Mesendoderm (in vitro differentiated cells): ENCODE measurements at regions not wholly inside any gene's neighbourhood (a gene's known extent, or its start where the extent isn't known, plus 50 kb on each side); places are given as distances from the start of the nearest gene placed in this dataset.

Experiments used
- DNase-seq: peaks from one replicate; pipeline ENCODE4 v3.0.0; 2013
- H2AK5ac ChIP-seq: 2 replicates; pipeline ENCODE4 v1.6.1; 2013; ENCODE audit warnings: low read length, inconsistent platforms
- H2BK120ac ChIP-seq: 2 replicates; pipeline ENCODE4 v1.6.1; 2013; ENCODE audit warnings: low read depth, mild to moderate bottlenecking, low read length, moderate library complexity, mixed read lengths
- H2BK15ac ChIP-seq: replicated peaks from 2 replicates; pipeline ENCODE4 v1.6.1; 2013; ENCODE audit warnings: low read depth, mild to moderate bottlenecking, moderate library complexity
- H2BK5ac ChIP-seq: 2 replicates; pipeline ENCODE4 v1.6.1; 2013; ENCODE audit warnings: low read length, inconsistent platforms
- H3K18ac ChIP-seq: 2 replicates; pipeline ENCODE4 v1.6.1; 2013; ENCODE audit warnings: mild to moderate bottlenecking, low read length, mixed read lengths
- H3K23ac ChIP-seq: one replicate; pipeline ENCODE4 v1.6.1; 2013; ENCODE audit warnings: low read length
- H3K27ac ChIP-seq: 2 replicates; pipeline ENCODE4 v1.5.1; 2013; ENCODE audit warnings: low read depth, mild to moderate bottlenecking, inconsistent platforms, low read length, moderate library complexity
- H3K27me3 ChIP-seq: 2 replicates; pipeline ENCODE4 v1.6.1; 2013; ENCODE audit warnings: low read length, control low read depth, mild to moderate bottlenecking, inconsistent platforms; ENCODE audit not compliant: insufficient read depth, poor library complexity
- H3K36me3 ChIP-seq: 2 replicates; pipeline ENCODE4 v1.6.1; 2013; ENCODE audit warnings: low read length, inconsistent platforms; ENCODE audit not compliant: control insufficient read depth, insufficient read depth
- H3K4ac ChIP-seq: one replicate; pipeline ENCODE4 v1.6.1; 2013; ENCODE audit warnings: low read depth, mild to moderate bottlenecking, low read length, moderate library complexity
- H3K4me1 ChIP-seq: 2 replicates; pipeline ENCODE4 v1.6.1; 2013; ENCODE audit warnings: low read depth, low read length, inconsistent platforms; ENCODE audit not compliant: control insufficient read depth
- H3K4me2 ChIP-seq: 2 replicates; pipeline ENCODE4 v1.6.1; 2013; ENCODE audit warnings: low read length
- H3K4me3 ChIP-seq: 2 replicates; pipeline ENCODE4 v1.5.1; 2013; ENCODE audit warnings: mild to moderate bottlenecking, low read length
- H3K56ac ChIP-seq: one replicate; pipeline ENCODE4 v1.6.1; 2013; ENCODE audit warnings: low read length
- H3K79me1 ChIP-seq: 2 replicates; pipeline ENCODE4 v1.6.1; 2013; ENCODE audit warnings: low read length, inconsistent platforms
- H3K79me2 ChIP-seq: 2 replicates; pipeline ENCODE4 v1.6.1; 2013; ENCODE audit warnings: mild to moderate bottlenecking, low read length; ENCODE audit not compliant: control insufficient read depth, insufficient read depth
- H3K9ac ChIP-seq: 2 replicates; pipeline ENCODE4 v1.6.1; 2013; ENCODE audit warnings: low read length, inconsistent platforms
- H4K5ac ChIP-seq: one replicate; pipeline ENCODE4 v1.6.1; 2013; ENCODE audit warnings: low read length
- H4K8ac ChIP-seq: one replicate; pipeline ENCODE4 v1.6.1; 2013; ENCODE audit warnings: low read depth, mild to moderate bottlenecking, control low read depth, low read length, moderate library complexity
- WGBS: extraction: QIAGEN DNeasy Blood & Tissue Kit; methylation state at CpG from one replicate; pipeline ENCODE4 v1.1.7; 2013; ENCODE audit warnings: low lambda C conversion rate, missing lambda C conversion rate; ENCODE audit not compliant: insufficient coverage; ENCODE audit errors: extremely low coverage; 5-methylcytosine and 5-hydroxymethylcytosine counted together

GRCh38 chr6:104251651-104252050 lies 608.1 kb downstream of the HACE1 start:
- no peak overlapping the region for H3K4ac ChIP-seq
- no peak overlapping the region for H4K5ac ChIP-seq
- no peaks in the 10 kb centered on the region for H3K79me2 ChIP-seq
- WGBS, result no CpG with 5 or more reads among the region's 2 CpGs
- no peak overlapping the region for H2BK120ac ChIP-seq
- H4K8ac ChIP-seq, result no peak overlapping the region
- H3K4me1 ChIP-seq, result no peaks in the 10 kb centered on the region
- no peak overlapping the region for H3K4me2 ChIP-seq
- H3K56ac ChIP-seq, result no peak overlapping the region
- no peak overlapping the region for H3K18ac ChIP-seq
- no peak for DNase-seq
- H2BK5ac ChIP-seq, result no peak overlapping the region
- H3K23ac ChIP-seq, result no peak overlapping the region
- no peak overlapping the region for H2AK5ac ChIP-seq
- no peak overlapping the region for H3K27ac ChIP-seq
- no peak overlapping the region for H2BK15ac ChIP-seq
- H3K36me3 ChIP-seq, result no peaks in the 10 kb centered on the region
- no peaks in the 10 kb centered on the region for H3K27me3 ChIP-seq
- H3K79me1 ChIP-seq, result no peaks in the 10 kb centered on the region
- H3K9ac ChIP-seq, result no peak overlapping the region
- H3K4me3 ChIP-seq, result no peak overlapping the region

GRCh38 chr6:104240865-104241264 lies 618.9 kb downstream of the HACE1 start:
- Histone ChIP-seq H3K4me2 (no peak overlapping the region), H3K27me3 (peaks cover 2% of the 10 kb centered on the region), H3K9ac (no peak overlapping the region), H4K8ac (no peak overlapping the region), H2AK5ac (no peak overlapping the region), H3K36me3 (no peaks in the 10 kb centered on the region), H2BK5ac (no peak overlapping the region), H3K4me1 (no peaks in the 10 kb centered on the region), H3K79me1 (no peaks in the 10 kb centered on the region), H4K5ac (no peak overlapping the region), H3K56ac (no peak overlapping the region), H3K27ac (no peak overlapping the region), H3K4ac (no peak overlapping the region), H3K18ac (no peak overlapping the region), H3K4me3 (no peak overlapping the region), H3K79me2 (no peaks in the 10 kb centered on the region), H2BK15ac (no peak overlapping the region), H3K23ac (no peak overlapping the region), H2BK120ac (no peak overlapping the region)
- no peak for DNase-seq
- WGBS, result no CpG with 5 or more reads among the region's 2 CpGs

- Histone ChIP-seq H2AK5ac (no peak overlapping the region), H3K36me3 (no peaks in the 10 kb centered on the region), H2BK15ac (no peak overlapping the region), H2BK120ac (no peak overlapping the region), H3K4me3 (no peak overlapping the region), H3K79me2 (no peaks in the 10 kb centered on the region), H3K4me1 (no peaks in the 10 kb centered on the region), H3K4me2 (no peak overlapping the region), H3K18ac (no peak overlapping the region), H3K27ac (no peak overlapping the region), H3K79me1 (no peaks in the 10 kb centered on the region), H3K23ac (no peak overlapping the region), H2BK5ac (no peak overlapping the region), H3K27me3 (peaks cover 2% of the 10 kb centered on the region), H4K8ac (no peak overlapping the region), H4K5ac (no peak overlapping the region), H3K9ac (no peak overlapping the region), H3K4ac (no peak overlapping the region), H3K56ac (no peak overlapping the region)
- peak; percentile 28 for DNase-seq
- WGBS, result no CpG with 5 or more reads among the region's 5 CpGs
Observed at GRCh38 chr6:104239971-104240370, 619.7 kb downstream of the HACE1 start.

- Histone ChIP-seq H2BK15ac (no peak overlapping the region), H3K79me2 (no peaks in the 10 kb centered on the region), H2BK120ac (no peak overlapping the region), H3K4ac (no peak overlapping the region), H3K9ac (no peak overlapping the region), H4K5ac (no peak overlapping the region), H3K4me3 (no peak overlapping the region), H3K18ac (no peak overlapping the region), H2AK5ac (no peak overlapping the region), H3K4me1 (no peaks in the 10 kb centered on the region), H2BK5ac (no peak overlapping the region), H3K79me1 (no peaks in the 10 kb centered on the region), H3K23ac (no peak overlapping the region), H4K8ac (no peak overlapping the region), H3K27ac (no peak overlapping the region), H3K27me3 (no peaks in the 10 kb centered on the region), H3K4me2 (no peak overlapping the region), H3K56ac (no peak overlapping the region), H3K36me3 (no peaks in the 10 kb centered on the region)
- no CpG with 5 or more reads among the region's 3 CpGs for WGBS
- no peak for DNase-seq
Observed at GRCh38 chr6:104229057-104229456, 630.7 kb downstream of the HACE1 start.

- no peak overlapping the region for H3K18ac ChIP-seq
- no peak overlapping the region for H3K27ac ChIP-seq
- no peaks in the 10 kb centered on the region for H3K4me1 ChIP-seq
- WGBS, result no CpG with 5 or more reads among the region's 2 CpGs
- H3K4me2 ChIP-seq, result no peak overlapping the region
- no peak overlapping the region for H2BK5ac ChIP-seq
- H2BK120ac ChIP-seq, result no peak overlapping the region
- H4K8ac ChIP-seq, result no peak overlapping the region
- no peak overlapping the region for H4K5ac ChIP-seq
- no peak overlapping the region for H3K4ac ChIP-seq
- no peak overlapping the region for H3K23ac ChIP-seq
- no peaks in the 10 kb centered on the region for H3K79me2 ChIP-seq
- no peaks in the 10 kb centered on the region for H3K27me3 ChIP-seq
- H3K4me3 ChIP-seq, result no peak overlapping the region
- H3K9ac ChIP-seq, result no peak overlapping the region
- no peaks in the 10 kb centered on the region for H3K36me3 ChIP-seq
- no peak overlapping the region for H3K56ac ChIP-seq
- H2BK15ac ChIP-seq, result no peak overlapping the region
- H3K79me1 ChIP-seq, result no peaks in the 10 kb centered on the region
- no peak overlapping the region for H2AK5ac ChIP-seq
- no peak for DNase-seq
Observed at GRCh38 chr6:104227508-104227907, 632.2 kb downstream of the HACE1 start.

- no peak overlapping the region for H3K18ac ChIP-seq
- no peak overlapping the region for H2BK120ac ChIP-seq
- H3K36me3 ChIP-seq, result no peaks in the 10 kb centered on the region
- H3K4me2 ChIP-seq, result no peak overlapping the region
- no peak overlapping the region for H2BK5ac ChIP-seq
- no peak overlapping the region for H3K23ac ChIP-seq
- H4K8ac ChIP-seq, result no peak overlapping the region
- H3K56ac ChIP-seq, result no peak overlapping the region
- H3K79me1 ChIP-seq, result no peaks in the 10 kb centered on the region
- H3K4ac ChIP-seq, result no peak overlapping the region
- H2AK5ac ChIP-seq, result no peak overlapping the region
- no peak overlapping the region for H3K4me3 ChIP-seq
- H3K27ac ChIP-seq, result no peak overlapping the region
- no peak overlapping the region for H4K5ac ChIP-seq
- H3K9ac ChIP-seq, result no peak overlapping the region
- WGBS, result no CpG with 5 or more reads among the region's 4 CpGs
- no peak overlapping the region for H2BK15ac ChIP-seq
- H3K4me1 ChIP-seq, result no peaks in the 10 kb centered on the region
- DNase-seq, result no peak
- H3K79me2 ChIP-seq, result no peaks in the 10 kb centered on the region
- no peaks in the 10 kb centered on the region for H3K27me3 ChIP-seq
Observed at GRCh38 chr6:104226790-104227446, 632.8 kb downstream of the HACE1 start.
